DOHH2 (cell line): ENCODE measurements at regions not wholly inside any gene's neighbourhood (a gene's known extent, or its start where the extent isn't known, plus 50 kb on each side); places are given as distances from the start of the nearest gene placed in this dataset.

Experiments used
- EZH2phosphoT487 ChIP-seq: fragments of 200-600 bp; sonication (generic); IDR thresholded peaks from 2 replicates; pipeline ENCODE4 v1.6.1; 2017; ENCODE audit warnings: borderline replicate concordance, mild to moderate bottlenecking, antibody characterized with exemption, low read length, moderate library complexity, mixed read lengths
- TF ChIP-seq, protein P1 (sequence below): fragments of 200-600 bp; sonication (generic); IDR thresholded peaks from one replicate; pipeline ENCODE4 v1.5.1; 2014; ENCODE audit warnings: antibody characterized with exemption, mild to moderate bottlenecking, low read depth, low read length; ENCODE audit not compliant: poor library complexity, severe bottlenecking

DNA sequence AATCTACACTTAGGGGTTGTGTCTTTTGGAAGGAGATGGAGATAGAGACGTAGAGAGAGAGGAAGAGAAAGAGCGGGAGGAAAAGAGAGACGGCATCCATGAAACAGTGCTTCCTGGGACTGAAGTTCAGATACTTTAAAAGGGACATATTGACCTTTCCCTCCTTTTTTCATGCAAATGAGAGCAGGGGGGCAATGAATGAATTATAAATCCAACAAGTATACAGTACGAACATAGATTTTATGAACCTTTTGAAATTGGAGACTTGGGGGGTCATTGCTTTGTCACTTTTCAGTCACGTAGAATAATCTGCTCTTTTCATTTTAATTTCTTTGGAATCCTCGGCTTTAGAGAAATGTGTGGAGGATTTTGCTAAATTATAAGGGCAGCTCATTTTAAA, 364.2 kb downstream of the MAT2B start:
- TF ChIP-seq, protein P1, sequence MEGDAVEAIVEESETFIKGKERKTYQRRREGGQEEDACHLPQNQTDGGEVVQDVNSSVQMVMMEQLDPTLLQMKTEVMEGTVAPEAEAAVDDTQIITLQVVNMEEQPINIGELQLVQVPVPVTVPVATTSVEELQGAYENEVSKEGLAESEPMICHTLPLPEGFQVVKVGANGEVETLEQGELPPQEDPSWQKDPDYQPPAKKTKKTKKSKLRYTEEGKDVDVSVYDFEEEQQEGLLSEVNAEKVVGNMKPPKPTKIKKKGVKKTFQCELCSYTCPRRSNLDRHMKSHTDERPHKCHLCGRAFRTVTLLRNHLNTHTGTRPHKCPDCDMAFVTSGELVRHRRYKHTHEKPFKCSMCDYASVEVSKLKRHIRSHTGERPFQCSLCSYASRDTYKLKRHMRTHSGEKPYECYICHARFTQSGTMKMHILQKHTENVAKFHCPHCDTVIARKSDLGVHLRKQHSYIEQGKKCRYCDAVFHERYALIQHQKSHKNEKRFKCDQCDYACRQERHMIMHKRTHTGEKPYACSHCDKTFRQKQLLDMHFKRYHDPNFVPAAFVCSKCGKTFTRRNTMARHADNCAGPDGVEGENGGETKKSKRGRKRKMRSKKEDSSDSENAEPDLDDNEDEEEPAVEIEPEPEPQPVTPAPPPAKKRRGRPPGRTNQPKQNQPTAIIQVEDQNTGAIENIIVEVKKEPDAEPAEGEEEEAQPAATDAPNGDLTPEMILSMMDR, result no peak
- no peak for TF ChIP-seq EZH2phosphoT487
